Osteocyte (in vitro differentiated cells): ENCODE measurements at regions not wholly inside any gene's neighbourhood (a gene's known extent, or its start where the extent isn't known, plus 50 kb on each side); places are given as distances from the start of the nearest gene placed in this dataset.

Experiments
- DNase-seq: peaks from one replicate; pipeline ENCODE4 v3.0.0; 2021; ENCODE audit warnings: mixed read lengths; ENCODE audit not compliant: unreplicated experiment; ENCODE audit errors: extremely low spot score
- H3K27ac Mint-ChIP-seq: one replicate; pipeline ENCODE4 v1.8.0; 2021; ENCODE audit warnings: mild to moderate bottlenecking, mixed read lengths; ENCODE audit not compliant: unreplicated experiment
- H3K27me3 Mint-ChIP-seq: one replicate; pipeline ENCODE4 v1.8.0; 2021; ENCODE audit warnings: mixed read lengths; ENCODE audit not compliant: unreplicated experiment
- H3K36me3 Mint-ChIP-seq: one replicate; pipeline ENCODE4 v1.8.0; 2021; ENCODE audit warnings: mixed read lengths; ENCODE audit not compliant: unreplicated experiment
- H3K4me1 Mint-ChIP-seq: one replicate; pipeline ENCODE4 v1.8.0; 2021; ENCODE audit warnings: mixed read lengths; ENCODE audit not compliant: unreplicated experiment
- H3K4me3 Mint-ChIP-seq: one replicate; pipeline ENCODE4 v1.8.0; 2021; ENCODE audit warnings: mild to moderate bottlenecking, moderate library complexity, mixed read lengths; ENCODE audit not compliant: unreplicated experiment
- H3K9me3 Mint-ChIP-seq: one replicate; pipeline ENCODE4 v1.8.0; 2021; ENCODE audit warnings: mixed read lengths; ENCODE audit not compliant: unreplicated experiment
- CTCF ChIP-seq: fragments of 200-600 bp; sonication (generic); IDR thresholded peaks from 2 replicates; pipeline ENCODE4 v1.5.0; 2021; ENCODE audit warnings: antibody characterized with exemption, mild to moderate bottlenecking, moderate library complexity

GRCh38 chr5:30209755-30210154, 983.7 kb upstream of the CDH6 start:
- TF ChIP-seq CTCF = no peak
- H3K27me3 Mint-ChIP-seq = peaks cover 4% of the 10 kb centered on the region
- H3K9me3 Mint-ChIP-seq = peaks cover 6% of the 10 kb centered on the region
- H3K4me3 Mint-ChIP-seq = no peak overlapping the region
- no peaks in the 10 kb centered on the region for H3K36me3 Mint-ChIP-seq
- no peaks in the 10 kb centered on the region for H3K4me1 Mint-ChIP-seq
- DNase-seq = no peak
- H3K27ac Mint-ChIP-seq = no peak overlapping the region

GRCh38 chr5:30197662-30198061, 995.8 kb upstream of the CDH6 start:
- no peaks in the 10 kb centered on the region for H3K36me3 Mint-ChIP-seq
- TF ChIP-seq CTCF = no peak
- no peaks in the 10 kb centered on the region for H3K4me1 Mint-ChIP-seq
- no peak overlapping the region for H3K4me3 Mint-ChIP-seq
- no peaks in the 10 kb centered on the region for H3K9me3 Mint-ChIP-seq
- no peak for DNase-seq
- H3K27ac Mint-ChIP-seq = no peak overlapping the region
- no peaks in the 10 kb centered on the region for H3K27me3 Mint-ChIP-seq

GRCh38 chr5:30195036-30195435, 998.5 kb upstream of the CDH6 start:
- Mint-ChIP-seq H3K27ac (no peak overlapping the region), H3K27me3 (no peaks in the 10 kb centered on the region), H3K9me3 (no peaks in the 10 kb centered on the region), H3K36me3 (no peaks in the 10 kb centered on the region), H3K4me1 (no peaks in the 10 kb centered on the region), H3K4me3 (no peak overlapping the region)
- no peak for TF ChIP-seq CTCF
- no peak for DNase-seq

GRCh38 chr5:30194595-30194994, 998.9 kb upstream of the CDH6 start:
- Mint-ChIP-seq H3K4me3 (no peak overlapping the region), H3K4me1 (no peaks in the 10 kb centered on the region), H3K27ac (no peak overlapping the region), H3K27me3 (no peaks in the 10 kb centered on the region), H3K9me3 (no peaks in the 10 kb centered on the region), H3K36me3 (no peaks in the 10 kb centered on the region)
- TF ChIP-seq CTCF = no peak
- DNase-seq = no peak

- no peaks in the 10 kb centered on the region for H3K36me3 Mint-ChIP-seq
- no peak for DNase-seq
- H3K9me3 Mint-ChIP-seq = no peaks in the 10 kb centered on the region
- no peak overlapping the region for H3K27ac Mint-ChIP-seq
- H3K27me3 Mint-ChIP-seq = no peaks in the 10 kb centered on the region
- no peak overlapping the region for H3K4me3 Mint-ChIP-seq
- TF ChIP-seq CTCF = no peak
- H3K4me1 Mint-ChIP-seq = no peaks in the 10 kb centered on the region
Measured at GRCh38 chr5:30183795-30184194, 1009.7 kb upstream of the CDH6 start.
